RPMI8226 (cell line): ENCODE measurements at regions not wholly inside any gene's neighbourhood (a gene's known extent, or its start where the extent isn't known, plus 50 kb on each side); places are given as distances from the start of the nearest gene placed in this dataset.
"Not testable (repeated sequence)": the region's sequence is repeated elsewhere in the genome, so short reads cannot be mapped to it uniquely, and the experiment has no call there.

Experiments
- DNase-seq: peaks from one replicate; pipeline ENCODE4 v3.0.0-alpha.2; 2015

GRCh38 chr7:50853311-50853710 is 70.6 kb upstream of the GRB10 start:
- DNase-seq, result no peak

- no peak for DNase-seq
Measured at GRCh38 chr7:50852901-50853300, 70.2 kb upstream of the GRB10 start.

GRCh38 chr7:50851891-50852290 is 69.2 kb upstream of the GRB10 start:
- no peak for DNase-seq

GRCh38 chr7:50851451-50851850 is 68.8 kb upstream of the GRB10 start:
- no peak for DNase-seq

- DNase-seq, result no peak
Measured at GRCh38 chr7:50849991-50850390, 67.3 kb upstream of the GRB10 start.

- no peak for DNase-seq
Measured at GRCh38 chr7:50848203-50848602, 65.5 kb upstream of the GRB10 start.

GRCh38 chr7:50844861-50845260 is 62.2 kb upstream of the GRB10 start:
- not testable (repeated sequence) for DNase-seq

- DNase-seq, result no peak
Measured at GRCh38 chr7:50842041-50842440, 59.3 kb upstream of the GRB10 start.

- DNase-seq, result no peak
Measured at GRCh38 chr7:50838675-50839377, 56.1 kb upstream of the GRB10 start.

GRCh38 chr7:50837965-50838364 is 55.3 kb upstream of the GRB10 start:
- DNase-seq, result no peak

- no peak for DNase-seq
Measured at GRCh38 chr7:50836646-50837045, 54.0 kb upstream of the GRB10 start.

GRCh38 chr7:50835156-50835555 is 52.5 kb upstream of the GRB10 start:
- DNase-seq, result no peak

- no peak for DNase-seq
Measured at GRCh38 chr7:50834679-50835078, 52.0 kb upstream of the GRB10 start.

- no peak for DNase-seq
Measured at GRCh38 chr7:50834031-50834535, 51.4 kb upstream of the GRB10 start.

- no peak for DNase-seq
Measured at GRCh38 chr7:50832744-50833143, 50.0 kb upstream of the GRB10 start.
